ENCODE measurements at regions not wholly inside any gene's neighbourhood (a gene's known extent, or its start where the extent isn't known, plus 50 kb on each side); places are given as distances from the start of the nearest gene placed in this dataset.

DNA sequence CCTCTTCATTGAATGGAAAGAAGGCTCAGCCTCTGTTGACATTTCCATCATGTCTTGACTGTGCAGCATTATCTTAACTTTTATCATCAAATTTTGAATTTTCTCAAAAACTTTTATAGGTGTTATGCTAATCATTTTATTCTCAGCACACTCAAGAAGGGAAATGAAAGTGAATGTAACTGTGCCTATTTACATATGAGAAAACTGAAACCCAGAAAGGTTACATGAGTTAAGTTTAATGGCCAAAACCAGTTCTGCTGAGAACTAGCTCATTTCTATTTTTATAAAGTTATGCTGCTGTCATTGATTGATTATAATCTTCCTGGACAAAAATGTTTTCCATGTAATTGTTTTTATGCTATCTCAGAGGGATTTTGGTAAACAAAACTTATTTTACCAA is 618.8 kb upstream of the NRXN1 start:
- no peak for TF ChIP-seq KLF9 (tag by site-specific recombination; IDR thresholded peaks at IDR 0.05; ENCODE audit: low read depth)
- no peak for TF ChIP-seq ZSCAN18 (tag by site-specific recombination; IDR thresholded peaks at IDR 0.05)
- TF ChIP-seq, protein P1, sequence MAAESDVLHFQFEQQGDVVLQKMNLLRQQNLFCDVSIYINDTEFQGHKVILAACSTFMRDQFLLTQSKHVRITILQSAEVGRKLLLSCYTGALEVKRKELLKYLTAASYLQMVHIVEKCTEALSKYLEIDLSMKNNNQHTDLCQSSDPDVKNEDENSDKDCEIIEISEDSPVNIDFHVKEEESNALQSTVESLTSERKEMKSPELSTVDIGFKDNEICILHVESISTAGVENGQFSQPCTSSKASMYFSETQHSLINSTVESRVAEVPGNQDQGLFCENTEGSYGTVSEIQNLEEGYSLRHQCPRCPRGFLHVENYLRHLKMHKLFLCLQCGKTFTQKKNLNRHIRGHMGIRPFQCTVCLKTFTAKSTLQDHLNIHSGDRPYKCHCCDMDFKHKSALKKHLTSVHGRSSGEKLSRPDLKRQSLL (tag by site-specific recombination; IDR thresholded peaks at IDR 0.05) = no peak
- TF ChIP-seq YY1 (tag by site-specific recombination; IDR thresholded peaks at IDR 0.05) = no peak
- TF ChIP-seq CTCF (tag by site-specific recombination; IDR thresholded peaks at IDR 0.05) = no peak
- no peak for TF ChIP-seq ZNF660 (tag by site-specific recombination; IDR thresholded peaks at IDR 0.05)
- no peak for TF ChIP-seq ZNF501 (tag by site-specific recombination; IDR thresholded peaks at IDR 0.05)
